HG02981 (cell line): ENCODE measurements at regions not wholly inside any gene's neighbourhood (a gene's known extent, or its start where the extent isn't known, plus 50 kb on each side); places are given as distances from the start of the nearest gene placed in this dataset.
"Not testable (repeated sequence)": the region's sequence is repeated elsewhere in the genome, so short reads cannot be mapped to it uniquely, and the experiment has no call there.

ENCODE experiments used
- ATAC-seq: cut with Tn5 transposase; IDR thresholded peaks from one replicate; pipeline ENCODE4 v1.9.1; 2021; ENCODE audit warnings: mild to moderate bottlenecking, moderate library complexity; ENCODE audit not compliant: unreplicated experiment

DNA sequence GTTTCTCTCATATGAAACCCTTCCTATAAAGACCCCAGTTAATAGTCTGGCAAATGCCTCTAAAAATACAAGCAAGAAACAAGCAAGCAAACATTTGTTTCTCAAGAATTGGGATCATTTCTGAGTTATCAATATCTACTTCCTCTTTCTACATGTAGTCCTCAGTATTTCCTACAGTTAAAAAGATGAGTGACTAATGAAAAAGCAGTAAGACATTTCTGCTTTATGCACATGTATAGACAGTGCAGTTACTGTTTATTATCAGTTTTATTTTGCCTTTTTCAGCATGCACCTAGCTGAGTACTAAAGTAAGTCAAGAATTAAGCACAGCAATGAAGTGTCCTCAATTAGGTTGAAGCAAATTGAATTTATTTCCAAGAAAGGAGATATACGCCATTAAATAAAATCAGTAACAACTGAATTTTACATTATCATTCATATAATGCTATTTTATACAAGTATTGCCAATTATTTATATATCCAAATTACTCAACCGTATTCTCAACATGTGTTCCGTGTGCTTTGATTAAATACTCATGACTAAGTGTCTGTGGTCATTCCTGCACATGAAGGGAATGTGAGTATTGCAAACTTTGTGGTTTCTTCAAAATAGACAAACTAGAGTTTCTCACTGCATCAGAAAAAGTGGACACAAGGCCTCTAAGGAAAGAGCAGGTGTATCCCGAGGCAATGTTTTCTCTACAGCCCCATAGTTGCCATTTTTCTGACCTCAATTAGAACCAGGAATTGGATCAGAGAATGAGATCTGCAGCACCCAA, 159.3 kb upstream of the MARCKS start:
- no peak for ATAC-seq

DNA sequence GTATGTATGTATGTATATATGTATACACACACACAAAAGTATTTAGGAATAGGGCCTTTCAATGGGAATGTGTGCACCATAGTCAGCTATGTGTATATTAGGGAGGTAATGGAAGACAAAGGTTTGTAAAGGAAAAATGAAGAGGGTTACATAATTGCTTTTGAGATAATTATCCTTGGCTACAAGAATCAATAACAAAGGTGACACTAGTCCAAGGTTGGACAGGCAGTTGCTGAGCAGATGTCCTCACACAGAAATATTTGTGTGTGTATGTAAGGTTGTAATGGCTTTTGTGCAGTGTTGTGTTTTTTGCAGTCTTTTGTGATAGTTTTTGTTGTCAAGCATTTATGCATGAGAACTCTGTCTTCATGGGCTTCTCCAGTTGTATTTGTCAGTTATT, 157.9 kb upstream of the MARCKS start:
- ATAC-seq: no peak

DNA sequence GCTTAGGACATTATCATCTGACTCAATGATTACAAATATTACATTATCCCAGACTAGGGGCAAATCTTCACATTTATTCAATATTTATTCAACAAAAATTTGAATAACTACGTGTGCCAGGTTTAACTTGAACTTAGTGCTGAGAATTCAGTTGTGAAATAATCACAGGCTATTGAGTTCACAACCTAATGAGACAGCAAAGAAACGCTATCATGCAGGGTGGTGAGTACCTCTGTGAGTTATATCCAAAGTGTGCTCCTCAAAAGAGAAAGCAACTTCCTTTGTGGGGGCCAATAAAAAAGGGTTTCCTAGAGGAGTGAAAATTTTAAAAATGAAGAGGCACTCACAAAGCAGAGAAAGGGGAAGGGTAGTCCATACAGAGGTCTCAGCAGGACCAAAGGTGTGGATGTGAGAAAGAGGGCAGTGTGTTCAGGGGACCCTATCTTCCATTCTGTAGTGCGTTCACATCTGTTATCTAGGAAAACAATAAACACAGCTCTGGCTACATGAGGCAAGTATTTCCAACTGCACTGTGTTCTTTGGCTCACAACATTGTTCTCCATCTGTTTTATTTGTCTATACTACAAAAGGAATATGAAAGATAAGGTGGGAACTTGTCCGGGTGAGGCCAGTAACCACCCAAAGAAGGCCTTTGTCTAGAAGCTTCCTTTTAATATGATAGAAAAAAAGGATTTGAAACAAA, 155.4 kb upstream of the MARCKS start:
- no peak for ATAC-seq

DNA sequence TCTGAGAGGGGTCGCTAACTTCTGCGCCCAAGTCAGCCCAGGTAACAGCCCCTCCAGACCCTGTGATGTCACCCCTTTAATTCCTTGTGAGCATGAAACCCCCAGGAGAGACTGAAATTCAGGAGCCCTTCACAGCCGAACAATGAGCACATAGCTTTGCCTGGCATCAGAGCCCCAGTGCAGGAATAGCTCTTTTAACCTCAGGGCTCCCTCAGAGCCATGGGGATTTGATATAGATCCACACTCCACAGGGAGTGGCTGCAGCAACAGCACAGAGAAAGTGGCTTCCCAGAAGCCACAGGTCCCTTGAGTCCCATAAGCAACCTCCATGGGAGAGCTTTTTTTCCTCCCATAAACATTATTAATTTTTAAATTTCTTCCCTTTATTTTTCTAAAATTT, 150.0 kb upstream of the MARCKS start:
- ATAC-seq: no peak

DNA sequence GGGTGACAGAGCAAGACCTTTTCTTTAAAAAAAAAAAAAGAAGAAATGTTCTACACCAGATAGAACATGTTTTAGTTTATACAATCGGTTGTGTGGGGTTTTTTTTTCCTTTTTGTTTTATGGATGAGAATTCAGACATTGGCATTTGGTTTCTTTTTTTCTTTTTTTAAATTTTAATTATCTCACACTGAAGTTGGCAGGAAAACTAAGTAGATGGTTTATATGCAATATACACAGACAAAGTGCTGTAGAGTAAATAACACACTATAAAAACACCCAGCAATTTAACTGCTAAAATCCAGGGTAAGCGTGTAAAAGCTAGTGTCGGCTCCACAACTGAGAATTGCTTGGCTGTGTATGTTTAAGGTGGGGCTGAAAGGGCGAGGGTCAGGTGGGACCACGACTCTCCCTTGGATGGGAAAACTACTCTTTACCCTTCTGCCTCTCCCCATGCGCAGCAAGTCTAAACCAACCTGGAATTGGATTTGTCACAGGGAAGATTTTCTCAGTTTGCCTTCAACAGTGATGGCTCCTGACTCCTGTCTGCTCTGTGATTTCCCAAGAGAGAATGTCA, 147.1 kb upstream of the MARCKS start:
- no peak for ATAC-seq

DNA sequence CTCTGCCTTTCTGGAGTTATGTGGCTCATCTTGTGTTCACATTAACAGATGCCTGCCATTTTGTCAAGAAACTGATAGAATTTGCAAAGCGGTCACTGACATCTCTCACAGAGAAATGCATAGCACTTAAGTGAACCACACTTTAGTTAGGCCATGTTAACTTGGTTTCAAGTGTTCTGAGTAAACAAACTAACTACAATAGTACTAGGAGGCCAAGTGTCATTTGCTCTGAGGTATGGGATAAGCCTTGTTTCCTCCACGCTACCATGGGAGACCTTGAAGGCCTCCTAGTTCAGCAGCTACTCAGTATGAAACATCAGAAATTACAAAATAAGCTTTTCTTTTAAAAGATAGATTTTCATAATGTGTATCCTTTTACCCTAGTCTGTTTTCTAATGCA, 143.5 kb upstream of the MARCKS start:
- ATAC-seq: no peak

DNA sequence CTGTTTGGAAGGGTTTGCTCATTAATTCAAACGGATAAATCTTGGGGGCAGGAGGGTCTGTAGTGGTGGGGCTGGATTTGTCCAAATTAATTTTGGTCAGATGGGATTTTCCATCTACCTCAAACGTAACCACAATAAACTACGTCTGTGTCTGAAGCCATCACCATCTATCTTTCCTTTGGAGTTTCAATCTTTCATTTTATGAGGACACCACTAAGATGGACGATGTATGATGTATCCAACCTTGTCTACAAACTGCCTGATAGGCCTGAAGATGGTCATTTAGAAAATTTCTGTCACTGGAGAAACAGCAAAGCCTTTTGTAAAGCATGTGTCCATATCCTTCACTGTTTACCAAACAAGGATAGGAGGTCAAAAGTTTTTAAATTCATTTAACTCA, 138.6 kb upstream of the MARCKS start:
- no peak for ATAC-seq

DNA sequence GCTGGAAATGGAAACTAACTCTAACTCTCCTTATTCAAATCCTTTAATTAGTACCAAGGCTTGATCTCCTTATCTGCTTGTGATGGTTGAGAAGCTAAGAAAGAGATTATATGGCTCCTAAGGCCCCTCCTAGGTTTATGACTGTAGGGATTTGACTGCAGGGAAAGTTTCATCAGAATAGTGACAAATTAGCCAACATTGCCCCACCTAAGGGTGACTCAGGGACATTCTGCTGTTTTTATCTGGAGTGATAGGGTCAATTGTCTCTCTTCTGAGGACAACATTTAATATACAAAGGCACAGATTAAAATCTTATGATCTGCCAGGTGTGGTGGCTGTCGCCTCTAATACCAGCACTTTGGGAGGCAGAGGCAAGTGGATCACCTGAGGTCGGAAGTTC, 138.1 kb upstream of the MARCKS start:
- ATAC-seq: no peak

DNA sequence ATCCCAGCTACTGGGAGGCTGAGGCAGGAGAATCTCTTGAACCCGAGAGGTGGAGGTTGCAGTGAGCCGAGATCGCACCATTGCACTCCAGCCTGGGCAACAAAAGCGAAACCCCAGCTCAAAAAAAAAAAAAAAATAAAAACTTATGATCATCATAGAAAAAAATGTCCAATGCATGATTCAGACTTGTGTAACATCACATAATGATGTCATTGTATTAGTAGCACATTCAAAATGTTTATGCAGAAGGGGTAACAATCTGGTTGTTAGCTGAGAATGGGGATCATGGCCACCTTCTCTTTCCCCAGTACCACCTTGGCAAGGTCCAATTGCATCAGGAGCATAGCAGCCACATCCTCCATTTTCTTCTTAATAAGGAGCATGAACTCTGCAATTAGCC, 137.6 kb upstream of the MARCKS start:
- ATAC-seq: no peak

DNA sequence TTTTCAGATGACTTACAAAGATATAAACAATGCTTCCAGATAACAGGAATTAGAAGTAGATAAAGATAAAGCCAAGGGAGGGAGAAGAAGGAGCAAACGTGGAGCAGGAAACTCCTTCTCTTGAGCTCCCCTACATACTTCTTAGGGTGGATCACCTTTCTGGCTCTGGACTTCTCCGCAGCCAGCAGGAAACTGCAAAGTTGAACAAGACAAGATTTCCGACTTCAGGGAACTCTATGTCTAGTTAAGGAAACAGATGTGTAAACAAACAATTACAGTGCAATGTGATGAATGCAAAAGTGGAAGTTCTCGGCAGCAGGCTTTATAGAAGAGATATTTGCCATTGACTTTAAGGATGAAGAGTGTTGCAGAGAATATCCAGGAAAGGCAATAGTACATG, 134.0 kb upstream of the MARCKS start:
- ATAC-seq: no peak

DNA sequence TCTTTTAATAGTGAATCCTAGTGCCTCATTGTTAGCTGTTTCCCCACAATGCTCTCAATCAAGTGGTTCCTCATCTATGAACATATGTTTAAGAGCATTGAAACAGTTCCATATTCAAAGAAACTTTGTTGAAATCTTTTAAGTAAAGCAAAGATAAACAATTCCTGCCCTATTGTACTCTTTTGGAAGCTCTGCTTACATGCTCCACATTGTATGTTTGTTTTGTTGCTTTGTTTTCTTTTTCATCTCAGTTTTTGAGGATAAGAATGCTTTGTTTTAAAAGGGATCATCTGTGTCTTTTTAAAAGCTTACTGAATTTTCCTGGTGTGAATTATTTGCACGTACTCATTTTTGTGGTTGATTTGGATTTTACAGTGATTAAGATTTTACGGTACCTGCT, 132.2 kb upstream of the MARCKS start:
- ATAC-seq: not testable (repeated sequence)

DNA sequence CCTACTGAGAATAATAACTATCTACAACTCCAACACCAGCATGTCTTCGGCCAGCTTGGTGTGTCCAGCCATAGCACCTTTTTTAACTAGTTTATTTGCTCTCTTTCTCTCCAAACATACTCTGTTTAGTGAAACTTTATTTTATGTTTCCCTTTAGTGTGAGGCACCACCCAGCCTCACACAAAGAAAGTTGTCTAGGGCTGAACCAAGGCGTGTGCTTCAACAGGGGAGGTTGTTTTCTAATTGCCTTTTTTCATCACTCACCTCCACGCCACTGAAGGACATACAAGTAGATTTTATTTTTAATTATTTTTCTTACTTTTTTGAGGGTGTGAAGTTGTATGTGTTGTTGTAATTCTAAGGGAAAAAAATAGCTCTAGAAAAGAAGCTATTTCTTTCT, 125.6 kb upstream of the MARCKS start:
- ATAC-seq: no peak

DNA sequence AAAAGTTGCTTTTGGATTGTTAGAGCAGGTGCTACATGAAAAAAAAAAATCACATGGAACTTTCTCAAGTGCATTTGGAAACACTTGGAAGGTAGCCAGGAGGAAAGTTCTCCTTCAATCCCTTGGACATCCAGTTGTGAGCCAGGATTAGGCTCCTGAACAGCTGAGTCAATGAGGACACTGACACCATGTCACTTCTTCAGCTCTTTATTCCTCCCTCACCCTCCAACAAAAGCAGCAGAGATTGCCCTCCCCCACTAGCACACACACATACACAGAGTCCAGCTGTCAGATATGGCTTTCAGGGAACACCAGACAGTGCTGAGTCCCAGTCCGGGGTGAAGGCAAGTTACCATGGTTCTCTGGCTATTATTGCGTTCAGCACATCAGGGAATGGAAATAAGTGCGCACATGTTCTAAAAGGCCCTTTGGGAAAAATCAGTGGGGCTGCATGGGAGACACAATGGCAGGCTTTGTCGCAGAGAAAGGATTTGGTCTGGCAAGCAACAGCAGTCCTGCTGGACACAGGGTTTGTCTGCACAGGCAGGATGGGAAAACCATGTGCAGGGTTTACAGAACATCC, 124.7 kb upstream of the MARCKS start:
- ATAC-seq: no peak

DNA sequence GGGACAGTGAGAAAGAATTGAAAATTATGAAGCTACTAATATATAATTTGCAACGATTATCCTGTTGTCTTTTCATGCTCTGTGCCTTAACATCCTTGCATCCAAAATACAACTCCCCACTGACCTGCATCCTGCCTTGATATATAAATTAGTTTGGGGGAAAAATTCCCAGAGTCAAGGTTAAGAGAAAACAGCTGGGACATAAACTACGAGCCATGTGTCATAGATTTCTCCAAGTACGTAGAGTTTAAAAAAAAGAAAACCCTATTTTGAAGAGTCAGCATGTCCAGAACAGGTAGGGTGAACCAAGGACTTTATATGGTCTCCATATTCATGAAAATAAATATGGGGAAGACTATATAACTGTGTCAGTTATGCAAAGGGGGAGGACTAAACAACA, 123.8 kb upstream of the MARCKS start:
- ATAC-seq: no peak

DNA sequence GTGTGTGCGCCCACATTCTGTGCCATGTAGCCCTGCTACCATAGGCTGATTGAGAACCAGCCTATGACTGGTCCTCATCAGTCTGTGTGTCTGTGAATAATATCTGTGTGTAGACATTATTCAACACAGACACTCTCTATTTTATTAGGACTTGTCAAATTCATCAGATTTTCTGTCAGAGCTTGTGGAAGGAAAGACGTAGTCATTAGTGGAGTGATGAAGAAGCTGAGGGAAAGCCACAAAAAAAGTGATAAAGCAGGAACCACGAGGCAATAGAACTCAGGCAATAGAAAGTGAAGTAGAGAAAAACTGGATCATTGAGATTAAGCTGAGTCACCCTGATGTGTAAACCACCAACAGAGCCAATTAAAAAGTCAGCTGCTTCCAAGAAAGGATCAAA, 122.2 kb upstream of the MARCKS start:
- ATAC-seq: no peak

DNA sequence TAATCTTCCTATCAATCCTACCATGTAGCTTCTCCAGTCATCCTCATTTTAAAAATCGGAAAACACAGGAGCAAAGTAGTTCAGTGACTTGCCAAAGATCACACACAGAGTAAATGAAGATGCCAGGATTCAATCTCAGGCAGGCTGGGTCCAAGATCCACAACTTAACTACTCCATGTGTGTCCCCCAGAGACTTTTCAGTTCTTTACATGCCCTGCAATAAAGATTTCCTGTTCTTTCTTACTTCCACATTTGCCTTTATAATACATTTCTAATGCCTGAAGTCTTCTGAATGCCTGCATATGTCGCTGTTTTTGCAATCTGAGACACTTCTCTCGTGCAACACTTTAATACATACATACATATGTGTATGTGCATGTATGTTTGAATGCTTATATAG, 121.7 kb upstream of the MARCKS start:
- no peak for ATAC-seq

DNA sequence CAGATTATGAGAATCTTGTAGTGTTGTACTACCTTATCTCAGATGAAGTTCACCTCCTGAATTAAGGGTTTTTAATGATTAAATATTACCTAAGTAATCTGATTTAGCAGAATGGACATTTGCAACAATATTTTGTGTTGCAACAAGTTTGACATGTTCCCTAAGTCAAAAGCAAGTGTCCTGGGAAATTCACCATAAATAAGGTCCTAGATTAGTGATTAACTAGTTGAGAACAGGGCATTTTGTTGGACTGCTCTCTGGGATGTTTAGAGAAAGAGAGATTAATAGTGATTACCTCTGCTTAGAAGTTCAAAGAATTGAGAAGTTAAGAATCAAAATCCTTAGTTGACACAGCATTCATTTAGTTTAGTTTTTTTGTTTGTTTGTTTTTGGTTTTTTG, 120.2 kb upstream of the MARCKS start:
- no peak for ATAC-seq

DNA sequence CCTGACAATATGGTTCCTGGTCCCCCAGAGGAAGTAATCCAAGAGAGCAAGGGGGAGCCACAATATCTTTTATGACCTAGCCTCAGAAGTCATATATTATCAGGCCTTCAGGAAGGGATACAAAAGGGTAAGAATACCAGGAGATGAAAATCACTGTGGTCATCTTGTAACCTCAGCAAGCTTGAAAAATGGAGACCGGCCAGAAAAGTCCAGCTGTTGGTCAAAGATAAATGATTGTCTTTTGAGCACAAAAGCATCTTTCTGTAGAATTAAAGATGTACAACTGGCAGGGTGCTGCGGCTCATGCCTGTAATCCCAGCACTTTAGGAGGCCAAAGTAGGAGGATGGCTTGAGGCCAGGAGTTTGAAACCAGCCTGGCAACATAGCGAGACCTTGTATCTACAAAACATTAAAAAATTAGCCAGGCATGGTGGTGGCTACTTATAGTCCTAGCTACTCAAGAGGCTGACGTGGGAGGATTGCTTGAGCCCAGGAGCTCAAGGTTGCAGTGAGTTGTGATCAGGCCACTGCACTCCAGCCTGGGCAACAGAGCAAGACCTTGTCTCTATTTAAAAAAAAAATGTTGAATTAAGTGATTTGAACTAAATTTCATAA, 118.0 kb upstream of the MARCKS start:
- ATAC-seq: no peak

DNA sequence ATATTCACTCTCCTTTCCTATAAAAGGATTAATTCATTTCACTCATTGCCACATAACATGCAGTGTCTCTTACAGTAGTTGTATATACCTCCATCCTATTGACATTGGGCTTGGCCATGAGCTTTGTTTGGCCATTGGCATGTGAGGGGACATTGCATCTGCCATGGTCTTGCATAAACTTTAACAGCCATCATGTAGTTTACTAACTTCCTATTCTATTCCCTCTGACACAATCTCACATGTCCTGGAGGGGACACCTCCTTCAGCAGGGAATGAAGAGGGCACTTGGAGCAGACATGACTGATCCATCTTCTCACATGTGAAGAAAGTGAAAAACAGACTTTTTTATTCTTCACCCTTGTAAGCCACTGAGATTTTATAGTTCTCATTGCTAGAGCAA, 115.5 kb upstream of the MARCKS start:
- ATAC-seq: no peak

DNA sequence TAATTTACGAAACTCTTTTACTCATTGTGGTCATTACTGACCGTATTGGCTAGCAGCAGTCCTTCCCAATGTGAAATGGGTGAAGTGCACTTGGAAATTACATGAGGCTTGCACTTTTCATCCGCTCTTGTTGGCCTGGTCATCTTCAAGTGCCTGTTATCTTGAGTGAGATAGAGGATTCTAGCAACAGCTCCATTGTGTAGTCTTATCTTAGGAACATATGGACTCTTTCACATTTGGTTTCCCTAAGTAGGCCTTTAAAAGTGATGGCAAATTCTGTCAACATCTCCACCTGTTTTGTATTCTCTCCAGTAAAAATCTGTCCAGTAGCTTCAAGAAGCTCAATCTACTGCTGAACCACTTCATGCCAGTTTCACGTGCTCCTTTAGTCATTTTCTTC, 114.8 kb upstream of the MARCKS start:
- no peak for ATAC-seq

DNA sequence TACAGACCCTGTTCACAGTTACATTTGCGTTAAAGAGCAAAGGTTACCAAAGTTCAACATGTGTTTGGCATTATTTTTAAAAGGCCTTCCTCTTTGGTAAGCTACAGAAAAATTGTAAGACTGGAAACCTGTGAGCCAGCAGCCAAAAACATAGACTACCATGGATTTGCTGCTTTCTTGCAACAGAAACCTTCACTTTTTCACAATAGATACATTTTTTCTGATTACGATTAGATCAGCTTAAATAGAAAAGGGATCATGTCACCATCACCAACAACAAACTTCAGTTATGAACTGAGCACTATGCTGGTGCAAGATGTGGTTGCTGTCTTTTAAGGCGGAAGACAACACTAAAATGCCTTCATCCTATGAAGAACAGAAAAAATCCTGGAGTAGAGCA, 112.3 kb upstream of the MARCKS start:
- ATAC-seq: no peak
